Thymus (tissue), 11 donors: ENCODE measurements at regions not wholly inside any gene's neighbourhood (a gene's known extent, or its start where the extent isn't known, plus 50 kb on each side); places are given as distances from the start of the nearest gene placed in this dataset.

Experiments used
- DNase-seq, 9 donors: peaks; one replicate each; pipeline ENCODE4 v3.0.0-alpha.2; 2013; ENCODE audit warnings: low spot score in 9 of 9, low read depth in 6 of 9, missing footprints in 1 of 9
- H3K27ac ChIP-seq, 2 donors: one replicate each; pipeline ENCODE4 v1.5.1; 2013; ENCODE audit warnings: control low read depth in 1 of 2, low read depth in 1 of 2, low read length in 1 of 2, mild to moderate bottlenecking in 1 of 2, moderate library complexity in 1 of 2
- H3K27me3 ChIP-seq, 2 donors: one replicate each; pipeline ENCODE4 v1.5.1; 2013; ENCODE audit warnings: low read length in 1 of 2; ENCODE audit not compliant: control insufficient read depth in 2 of 2, insufficient read depth in 1 of 2
- H3K36me3 ChIP-seq, 2 donors: one replicate each; pipeline ENCODE4 v1.5.1; 2013; ENCODE audit warnings: low read length in 1 of 2, mild to moderate bottlenecking in 1 of 2, moderate library complexity in 1 of 2; ENCODE audit not compliant: control insufficient read depth in 2 of 2, insufficient read depth in 2 of 2
- H3K4me1 ChIP-seq, 2 donors: one replicate each; pipeline ENCODE4 v1.5.1; 2013; ENCODE audit warnings: low read length in 2 of 2; ENCODE audit not compliant: control insufficient read depth in 2 of 2, insufficient read depth in 2 of 2
- H3K4me3 ChIP-seq, 2 donors: one replicate each; pipeline ENCODE4 v1.5.1; 2013; ENCODE audit warnings: low read length in 2 of 2, control low read depth in 1 of 2, mild to moderate bottlenecking in 1 of 2
- H3K9me3 ChIP-seq, 2 donors: one replicate each; pipeline ENCODE4 v1.5.1; 2013; ENCODE audit warnings: low read length in 1 of 2, mild to moderate bottlenecking in 1 of 2; ENCODE audit not compliant: control insufficient read depth in 2 of 2, insufficient read depth in 1 of 2
- WGBS: extraction: QIAGEN DNeasy Blood & Tissue Kit; methylation state at CpG from one replicate; pipeline ENCODE4 v1.1.7; 2013; 5-methylcytosine and 5-hydroxymethylcytosine counted together
- donor health status: healthy.

GRCh38 chr4:13984991-13985800 lies 357.7 kb upstream of the BOD1L1 start:
- H3K9me3 ChIP-seq: no peaks in the 10 kb centered on the region
- no peak overlapping the region for H3K27ac ChIP-seq
- H3K4me3 ChIP-seq: no peak overlapping the region
- DNase-seq: no peak
- WGBS: 32% methylated on average over 3 of the region's 3 CpGs
- H3K36me3 ChIP-seq: no peaks in the 10 kb centered on the region
- H3K4me1 ChIP-seq: peaks cover 15 to 19% of the 10 kb centered on the region in 2 donors
- no peaks in the 10 kb centered on the region for H3K27me3 ChIP-seq

- WGBS: 98% methylated on average over 3 of the region's 3 CpGs
- no peak for DNase-seq
- peaks cover 15 to 18% of the 10 kb centered on the region in 2 donors for H3K4me1 ChIP-seq
- no peaks in the 10 kb centered on the region for H3K9me3 ChIP-seq
- H3K27ac ChIP-seq: no peak overlapping the region
- no peak overlapping the region for H3K4me3 ChIP-seq
- H3K36me3 ChIP-seq: no peaks in the 10 kb centered on the region
- no peaks in the 10 kb centered on the region for H3K27me3 ChIP-seq
Measured at GRCh38 chr4:13985837-13986236, 358.3 kb upstream of the BOD1L1 start.

GRCh38 chr4:13986548-13986947 lies 359.0 kb upstream of the BOD1L1 start:
- H3K27me3 ChIP-seq: no peaks in the 10 kb centered on the region
- H3K4me1 ChIP-seq: peaks cover 10 to 11% of the 10 kb centered on the region in 2 donors
- H3K9me3 ChIP-seq: no peaks in the 10 kb centered on the region
- H3K4me3 ChIP-seq: no peak overlapping the region
- H3K27ac ChIP-seq: no peak overlapping the region
- no peaks in the 10 kb centered on the region for H3K36me3 ChIP-seq
- DNase-seq: no peak
- 97% methylated on average over 4 of the region's 4 CpGs for WGBS

GRCh38 chr4:13988353-13989305 lies 361.1 kb upstream of the BOD1L1 start:
- H3K27me3 ChIP-seq: no peaks in the 10 kb centered on the region
- H3K4me3 ChIP-seq: no peak overlapping the region
- H3K4me1 ChIP-seq: no peaks in the 10 kb centered on the region
- WGBS: 98% methylated on average over 11 of the region's 11 CpGs
- no peaks in the 10 kb centered on the region for H3K36me3 ChIP-seq
- H3K27ac ChIP-seq: no peak overlapping the region
- no peaks in the 10 kb centered on the region for H3K9me3 ChIP-seq
- no peak for DNase-seq

GRCh38 chr4:13989501-13989900 lies 362.0 kb upstream of the BOD1L1 start:
- no peaks in the 10 kb centered on the region for H3K27me3 ChIP-seq
- 96% methylated on average over 6 of the region's 6 CpGs for WGBS
- H3K4me1 ChIP-seq: no peaks in the 10 kb centered on the region

GRCh38 chr4:13990596-13991589 lies 363.4 kb upstream of the BOD1L1 start:
- DNase-seq: no peak
- 52% methylated on average over 4 of the region's 4 CpGs for WGBS
- no peaks in the 10 kb centered on the region for H3K27me3 ChIP-seq
- H3K9me3 ChIP-seq: no peaks in the 10 kb centered on the region
- no peak overlapping the region for H3K27ac ChIP-seq
- H3K4me3 ChIP-seq: no peak overlapping the region
- no peaks in the 10 kb centered on the region for H3K4me1 ChIP-seq
- no peaks in the 10 kb centered on the region for H3K36me3 ChIP-seq

More at GRCh38 chr4:13989501-13989900, 362.0 kb upstream of the BOD1L1 start:
- H3K9me3 ChIP-seq: no peaks in the 10 kb centered on the region
- no peak overlapping the region for H3K27ac ChIP-seq
- H3K36me3 ChIP-seq: no peaks in the 10 kb centered on the region
- no peak overlapping the region for H3K4me3 ChIP-seq
- no peak for DNase-seq

GRCh38 chr4:13992041-13992440 lies 364.5 kb upstream of the BOD1L1 start:
- H3K9me3 ChIP-seq: no peaks in the 10 kb centered on the region
- DNase-seq: no peak
- no peak overlapping the region for H3K4me3 ChIP-seq
- H3K36me3 ChIP-seq: no peaks in the 10 kb centered on the region
- H3K27ac ChIP-seq: no peak overlapping the region
- H3K27me3 ChIP-seq: no peaks in the 10 kb centered on the region
- 96% methylated on average over 2 of the region's 2 CpGs for WGBS
- no peaks in the 10 kb centered on the region for H3K4me1 ChIP-seq

- DNase-seq: no peak
- no peak overlapping the region for H3K4me3 ChIP-seq
- no peaks in the 10 kb centered on the region for H3K36me3 ChIP-seq
- 87% methylated on average over 1 of the region's 1 CpG for WGBS
- H3K27ac ChIP-seq: no peak overlapping the region
- no peaks in the 10 kb centered on the region for H3K27me3 ChIP-seq
- H3K4me1 ChIP-seq: no peaks in the 10 kb centered on the region
- H3K9me3 ChIP-seq: no peaks in the 10 kb centered on the region
Measured at GRCh38 chr4:13992975-13993520, 365.5 kb upstream of the BOD1L1 start.
